Peyer's patch (tissue), 4 donors: ENCODE measurements at regions not wholly inside any gene's neighbourhood (a gene's known extent, or its start where the extent isn't known, plus 50 kb on each side); places are given as distances from the start of the nearest gene placed in this dataset.

Experiments used
- DNase-seq, 3 donors: peaks; one replicate each; pipeline ENCODE4 v3.0.0-alpha.2; 2017 to 2019
- H3K27ac ChIP-seq, 4 donors: fragments of 200-600 bp; sonication (generic); one replicate each; pipeline ENCODE4 v1.5.1; 2016 to 2019
- H3K27me3 ChIP-seq, 2 donors: fragments of 200-600 bp; sonication (generic); one replicate each; pipeline ENCODE4 v1.5.1; 2019
- H3K36me3 ChIP-seq, 3 donors: fragments of 200-600 bp; sonication (generic); one replicate each; pipeline ENCODE4 v1.5.1; 2016 to 2019
- H3K4me1 ChIP-seq, 4 donors: fragments of 200-600 bp; sonication (generic); one replicate each; pipeline ENCODE4 v1.5.1; 2016 to 2019
- H3K4me3 ChIP-seq, 4 donors: fragments of 200-600 bp; sonication (generic); 1 replicate in 3 of 4; 2 replicates in 1 of 4; pipeline ENCODE4 v1.5.1; 2016 to 2019; ENCODE audit warnings: mild to moderate bottlenecking in 1 of 4
- H3K9me3 ChIP-seq, 4 donors: fragments of 200-600 bp; sonication (generic); one replicate each; pipeline ENCODE4 v1.5.1; 2016 to 2019; ENCODE audit warnings: mild to moderate bottlenecking in 1 of 4
- POLR2A ChIP-seq, 2 donors: fragments of 450-650 bp; IDR thresholded peaks; one replicate each; pipeline ENCODE4 v1.5.1; 2017; ENCODE audit warnings: antibody characterized with exemption in 2 of 2, mild to moderate bottlenecking in 2 of 2, moderate library complexity in 2 of 2
- TF ChIP-seq, protein P1 (sequence below), 6 experiments: fragments of 450-650 bp in 4 of 6; fragments of 200-600 bp in 2 of 6; sonication (generic) in 1 of 6; IDR thresholded peaks; one replicate each; pipeline ENCODE4 v1.5.1; 2017 to 2019; ENCODE audit warnings: antibody characterized with exemption in 6 of 6, mild to moderate bottlenecking in 3 of 6, moderate library complexity in 1 of 6

DNA sequence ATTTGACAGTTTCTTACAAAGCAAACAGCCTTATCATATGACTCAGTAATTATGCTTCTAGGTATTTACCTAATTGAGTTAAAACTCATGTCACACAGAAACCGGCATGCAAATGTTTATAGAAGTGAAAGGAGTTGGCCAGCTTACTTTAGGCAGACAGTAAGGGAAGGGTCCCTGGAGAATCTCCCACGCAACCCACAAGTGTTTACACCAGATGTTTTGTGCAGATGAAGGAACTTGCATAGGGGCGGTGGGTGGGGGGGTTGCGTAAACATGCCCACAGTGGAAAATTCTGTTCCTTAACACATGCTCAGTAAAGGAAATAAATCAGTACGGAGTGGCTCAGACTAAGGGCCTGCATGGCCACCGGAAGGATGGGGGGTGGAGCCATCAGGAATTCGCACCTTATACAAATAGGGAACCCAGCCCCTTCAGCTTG, 330.5 kb upstream of the AADAT start:
- no peak overlapping the region for H3K27ac ChIP-seq
- TF ChIP-seq POLR2A (IDR thresholded peaks at IDR 0.05): no peak
- H3K4me1 ChIP-seq: no peaks in the 10 kb centered on the region
- no peak for DNase-seq
- no peaks in the 10 kb centered on the region for H3K9me3 ChIP-seq
- H3K36me3 ChIP-seq: no peaks in the 10 kb centered on the region
- no peak overlapping the region for H3K4me3 ChIP-seq
- H3K27me3 ChIP-seq: no peaks in the 10 kb centered on the region

DNA sequence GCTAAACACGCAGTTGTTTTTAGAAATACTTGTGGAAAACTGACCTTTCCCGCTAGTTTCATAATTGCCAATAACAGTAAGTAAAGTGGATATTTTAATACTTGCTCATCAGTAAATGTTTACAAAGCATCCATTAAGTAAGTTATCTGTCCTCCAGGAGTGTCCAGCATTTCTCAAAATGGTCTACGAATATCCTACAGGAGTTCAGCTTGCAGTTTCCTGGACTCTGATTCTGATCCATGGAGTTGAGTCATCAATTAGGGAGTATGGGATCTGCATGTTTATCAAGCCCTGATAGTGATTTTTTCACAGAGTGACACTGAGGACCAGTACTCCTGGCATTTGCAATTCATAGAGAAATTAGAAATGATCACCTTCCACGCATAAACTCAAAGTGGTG, 325.2 kb upstream of the AADAT start:
- Histone ChIP-seq H3K27ac (no peak overlapping the region), H3K4me1 (no peaks in the 10 kb centered on the region), H3K9me3 (no peaks in the 10 kb centered on the region), H3K27me3 (no peaks in the 10 kb centered on the region), H3K36me3 (no peaks in the 10 kb centered on the region), H3K4me3 (no peak overlapping the region)
- no peak for TF ChIP-seq POLR2A (IDR thresholded peaks at IDR 0.05)
- TF ChIP-seq, protein P1, sequence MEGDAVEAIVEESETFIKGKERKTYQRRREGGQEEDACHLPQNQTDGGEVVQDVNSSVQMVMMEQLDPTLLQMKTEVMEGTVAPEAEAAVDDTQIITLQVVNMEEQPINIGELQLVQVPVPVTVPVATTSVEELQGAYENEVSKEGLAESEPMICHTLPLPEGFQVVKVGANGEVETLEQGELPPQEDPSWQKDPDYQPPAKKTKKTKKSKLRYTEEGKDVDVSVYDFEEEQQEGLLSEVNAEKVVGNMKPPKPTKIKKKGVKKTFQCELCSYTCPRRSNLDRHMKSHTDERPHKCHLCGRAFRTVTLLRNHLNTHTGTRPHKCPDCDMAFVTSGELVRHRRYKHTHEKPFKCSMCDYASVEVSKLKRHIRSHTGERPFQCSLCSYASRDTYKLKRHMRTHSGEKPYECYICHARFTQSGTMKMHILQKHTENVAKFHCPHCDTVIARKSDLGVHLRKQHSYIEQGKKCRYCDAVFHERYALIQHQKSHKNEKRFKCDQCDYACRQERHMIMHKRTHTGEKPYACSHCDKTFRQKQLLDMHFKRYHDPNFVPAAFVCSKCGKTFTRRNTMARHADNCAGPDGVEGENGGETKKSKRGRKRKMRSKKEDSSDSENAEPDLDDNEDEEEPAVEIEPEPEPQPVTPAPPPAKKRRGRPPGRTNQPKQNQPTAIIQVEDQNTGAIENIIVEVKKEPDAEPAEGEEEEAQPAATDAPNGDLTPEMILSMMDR (IDR thresholded peaks at IDR 0.05): no peak
- DNase-seq: no peak

DNA sequence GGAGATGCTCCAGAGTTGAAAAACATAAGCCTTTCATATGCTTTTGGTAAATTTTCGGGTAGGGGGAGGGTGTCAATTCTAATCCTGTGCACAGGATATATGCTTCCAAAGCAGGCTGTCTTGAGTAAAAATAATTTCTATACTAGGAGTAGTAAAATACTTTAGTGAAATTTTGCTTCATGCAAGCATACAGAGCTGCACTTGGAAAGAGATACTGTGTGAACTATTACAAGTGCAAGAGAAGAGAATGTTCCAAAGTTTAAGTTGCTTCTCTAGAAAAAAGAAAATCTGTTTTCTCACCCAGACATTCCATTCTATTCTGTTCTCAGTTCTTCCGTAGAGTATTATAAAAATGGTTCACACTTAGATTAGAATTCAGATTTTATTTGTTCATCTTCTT, 324.6 kb upstream of the AADAT start:
- no peak for DNase-seq
- TF ChIP-seq, protein P1 (IDR thresholded peaks at IDR 0.05): no peak
- TF ChIP-seq POLR2A (IDR thresholded peaks at IDR 0.05): no peak
- H3K4me3 ChIP-seq: no peak overlapping the region
- H3K9me3 ChIP-seq: no peaks in the 10 kb centered on the region
- no peaks in the 10 kb centered on the region for H3K27me3 ChIP-seq
- H3K4me1 ChIP-seq: no peaks in the 10 kb centered on the region
- no peaks in the 10 kb centered on the region for H3K36me3 ChIP-seq
- H3K27ac ChIP-seq: no peak overlapping the region

DNA sequence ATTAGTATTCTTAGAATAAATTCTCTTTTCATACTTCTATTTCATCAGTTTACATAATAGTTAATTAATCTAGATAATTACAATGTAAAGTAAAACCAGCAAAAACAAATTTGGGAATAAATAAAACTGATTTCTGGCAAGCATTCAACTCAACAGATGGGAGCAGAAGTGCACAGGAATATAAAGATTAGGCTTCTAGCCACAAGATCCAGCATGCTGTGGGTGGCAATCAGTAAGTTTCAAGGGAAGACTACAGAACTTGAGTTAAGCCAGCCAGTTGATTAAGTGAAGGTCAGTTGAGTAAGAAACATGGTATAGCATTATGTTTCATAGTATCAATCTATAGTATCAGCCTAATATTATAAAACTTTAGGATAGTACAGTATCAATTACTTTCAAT, 324.2 kb upstream of the AADAT start:
- H3K4me1 ChIP-seq: no peaks in the 10 kb centered on the region
- no peak for TF ChIP-seq POLR2A (IDR thresholded peaks at IDR 0.05)
- TF ChIP-seq, protein P1 (IDR thresholded peaks at IDR 0.05): no peak
- DNase-seq: no peak

DNA sequence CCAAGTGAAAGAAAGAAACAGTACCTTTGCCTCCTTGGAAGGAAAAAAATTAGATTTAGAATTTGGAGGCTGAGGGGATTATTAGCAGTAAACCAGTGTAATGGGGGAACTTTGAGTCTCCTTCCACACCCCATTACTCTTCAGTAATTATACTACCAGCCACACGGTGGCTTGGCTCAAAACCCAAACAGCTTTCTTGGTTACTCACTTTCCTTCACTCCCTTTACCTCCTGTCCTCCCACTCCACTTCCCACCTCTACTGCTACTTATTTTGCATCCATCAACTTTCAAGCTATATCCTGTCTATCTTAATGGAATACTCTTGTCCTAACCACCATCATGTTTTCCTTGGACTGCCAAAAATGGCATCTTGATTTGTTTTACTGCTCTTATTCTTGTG, 310.6 kb upstream of the AADAT start:
- no peaks in the 10 kb centered on the region for H3K9me3 ChIP-seq
- H3K4me3 ChIP-seq: no peak overlapping the region
- H3K4me1 ChIP-seq: no peaks in the 10 kb centered on the region
- H3K36me3 ChIP-seq: no peaks in the 10 kb centered on the region
- H3K27me3 ChIP-seq: no peaks in the 10 kb centered on the region
- DNase-seq: no peak
- no peak overlapping the region for H3K27ac ChIP-seq
- no peak for TF ChIP-seq POLR2A (IDR thresholded peaks at IDR 0.05)

More for the DNA sequence above, 324.2 kb upstream of the AADAT start:
- H3K4me3 ChIP-seq: no peak overlapping the region
- H3K27me3 ChIP-seq: no peaks in the 10 kb centered on the region
- no peak overlapping the region for H3K27ac ChIP-seq
- H3K9me3 ChIP-seq: no peaks in the 10 kb centered on the region
- no peaks in the 10 kb centered on the region for H3K36me3 ChIP-seq

DNA sequence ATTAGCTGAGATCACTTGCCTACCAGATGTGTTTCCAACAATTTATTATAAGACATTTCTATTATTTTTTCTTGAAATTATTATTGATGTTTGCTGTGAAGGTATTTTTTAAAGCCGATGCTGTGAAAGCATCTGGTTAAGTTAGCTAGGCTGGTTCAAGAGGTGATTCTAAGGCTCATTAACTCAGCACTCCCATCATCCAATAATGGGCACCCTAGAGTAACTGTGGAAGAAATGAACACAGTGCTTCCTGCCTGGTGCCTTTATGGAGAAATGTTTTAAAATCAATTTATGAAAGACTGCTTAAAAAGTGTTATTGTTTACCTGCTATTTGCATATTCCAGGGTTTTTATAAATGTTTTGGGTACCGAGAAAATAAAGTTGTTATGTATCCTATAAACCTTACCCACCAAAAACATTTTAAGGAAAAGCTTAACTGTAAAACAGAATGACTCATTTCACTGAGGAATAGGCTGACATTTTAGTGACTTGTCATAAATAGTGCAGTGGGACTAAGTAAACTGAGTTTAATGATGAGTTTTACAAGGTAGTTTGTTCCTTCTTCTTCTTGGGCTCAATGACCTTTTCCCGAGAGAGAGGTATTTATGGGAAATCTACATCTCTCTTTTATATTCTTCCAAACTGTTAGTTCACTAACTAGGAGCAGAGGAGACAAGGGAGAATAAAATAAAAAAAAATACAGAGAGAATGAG, 310.0 kb upstream of the AADAT start:
- Histone ChIP-seq H3K27ac (no peak overlapping the region), H3K36me3 (no peaks in the 10 kb centered on the region), H3K27me3 (no peaks in the 10 kb centered on the region), H3K9me3 (no peaks in the 10 kb centered on the region), H3K4me1 (no peaks in the 10 kb centered on the region), H3K4me3 (no peak overlapping the region)
- DNase-seq: no peak
- TF ChIP-seq, protein P1 (IDR thresholded peaks at IDR 0.05): no peak
- TF ChIP-seq POLR2A (IDR thresholded peaks at IDR 0.05): no peak

DNA sequence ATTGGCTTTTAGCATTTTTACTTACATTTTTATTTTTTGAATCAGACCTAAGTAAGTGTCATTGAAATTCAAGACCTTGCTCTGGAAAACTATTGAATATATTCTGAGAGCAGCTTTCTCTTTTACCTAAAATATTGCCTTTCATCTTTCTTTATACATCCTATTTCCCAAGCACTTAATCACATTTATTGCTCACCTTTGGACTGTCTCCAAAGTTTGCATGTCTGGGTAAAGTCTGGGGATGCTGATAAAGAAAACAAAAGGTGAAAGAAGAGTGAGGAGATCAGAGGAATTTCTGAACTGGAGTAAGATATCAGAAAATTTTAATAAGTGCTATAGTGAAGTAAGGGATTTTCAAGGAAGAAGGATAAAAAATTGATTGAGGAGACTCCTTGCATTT, 308.5 kb upstream of the AADAT start:
- TF ChIP-seq, protein P1 (IDR thresholded peaks at IDR 0.05): no peak
- TF ChIP-seq POLR2A (IDR thresholded peaks at IDR 0.05): no peak
- DNase-seq: no peak
- H3K4me1 ChIP-seq: no peaks in the 10 kb centered on the region
- H3K27me3 ChIP-seq: no peaks in the 10 kb centered on the region
- no peaks in the 10 kb centered on the region for H3K36me3 ChIP-seq
- H3K27ac ChIP-seq: no peak overlapping the region
- H3K4me3 ChIP-seq: no peak overlapping the region
- no peaks in the 10 kb centered on the region for H3K9me3 ChIP-seq
